Osteoblast (primary cell): ENCODE measurements at regions not wholly inside any gene's neighbourhood (a gene's known extent, or its start where the extent isn't known, plus 50 kb on each side); places are given as distances from the start of the nearest gene placed in this dataset.

Source experiments
- DNase-seq: peaks from one replicate; pipeline ENCODE4 v3.0.0; 2011; ENCODE audit warnings: low spot score, mixed read lengths; ENCODE audit not compliant: insufficient read length; ENCODE audit errors: missing footprints
- H2AFZ ChIP-seq: 2 replicates; pipeline ENCODE4 v1.6.0; 2011; ENCODE audit warnings: mild to moderate bottlenecking, low read length
- H3K27ac ChIP-seq: 2 replicates; pipeline ENCODE4 v1.5.1; 2011; ENCODE audit warnings: mild to moderate bottlenecking, low read depth, low read length, moderate library complexity
- H3K27me3 ChIP-seq: 2 replicates; pipeline ENCODE4 v1.6.0; 2012; ENCODE audit warnings: mild to moderate bottlenecking, control low read depth, inconsistent platforms, low read length, moderate library complexity; ENCODE audit not compliant: insufficient read depth
- H3K36me3 ChIP-seq: 2 replicates; pipeline ENCODE4 v1.5.1; 2011; ENCODE audit warnings: mild to moderate bottlenecking, low read length, control low read depth, moderate library complexity; ENCODE audit not compliant: insufficient read depth
- H3K4me1 ChIP-seq: 2 replicates; pipeline ENCODE4 v1.5.1; 2011; ENCODE audit warnings: mild to moderate bottlenecking, low read length, control low read depth, moderate library complexity; ENCODE audit not compliant: insufficient read depth
- H3K4me2 ChIP-seq: 2 replicates; pipeline ENCODE4 v1.6.0; 2011; ENCODE audit warnings: mild to moderate bottlenecking, low read length; ENCODE audit not compliant: insufficient read depth
- H3K4me3 ChIP-seq: fragments of 200-600 bp; sonication (generic); 3 replicates; pipeline ENCODE4 v1.5.1; 2012; ENCODE audit warnings: mild to moderate bottlenecking, low read length, inconsistent platforms; ENCODE audit not compliant: insufficient read depth
- H3K79me2 ChIP-seq: 2 replicates; pipeline ENCODE4 v1.6.0; 2012; ENCODE audit warnings: mild to moderate bottlenecking, low read length, control low read depth, inconsistent platforms; ENCODE audit not compliant: insufficient read depth
- H3K9me3 ChIP-seq: 2 replicates; pipeline ENCODE4 v1.5.1; 2011; ENCODE audit warnings: low read depth, low read length, control low read depth
- H4K20me1 ChIP-seq: 2 replicates; pipeline ENCODE4 v1.6.0; 2012; ENCODE audit warnings: mild to moderate bottlenecking, low read length, control low read depth; ENCODE audit not compliant: insufficient read depth
- TF ChIP-seq, protein P1 (sequence below): IDR thresholded peaks from 2 replicates; pipeline ENCODE4 v1.5.1; 2011; ENCODE audit warnings: mild to moderate bottlenecking, low read depth, low read length, moderate library complexity; ENCODE audit errors: extremely low read depth

DNA sequence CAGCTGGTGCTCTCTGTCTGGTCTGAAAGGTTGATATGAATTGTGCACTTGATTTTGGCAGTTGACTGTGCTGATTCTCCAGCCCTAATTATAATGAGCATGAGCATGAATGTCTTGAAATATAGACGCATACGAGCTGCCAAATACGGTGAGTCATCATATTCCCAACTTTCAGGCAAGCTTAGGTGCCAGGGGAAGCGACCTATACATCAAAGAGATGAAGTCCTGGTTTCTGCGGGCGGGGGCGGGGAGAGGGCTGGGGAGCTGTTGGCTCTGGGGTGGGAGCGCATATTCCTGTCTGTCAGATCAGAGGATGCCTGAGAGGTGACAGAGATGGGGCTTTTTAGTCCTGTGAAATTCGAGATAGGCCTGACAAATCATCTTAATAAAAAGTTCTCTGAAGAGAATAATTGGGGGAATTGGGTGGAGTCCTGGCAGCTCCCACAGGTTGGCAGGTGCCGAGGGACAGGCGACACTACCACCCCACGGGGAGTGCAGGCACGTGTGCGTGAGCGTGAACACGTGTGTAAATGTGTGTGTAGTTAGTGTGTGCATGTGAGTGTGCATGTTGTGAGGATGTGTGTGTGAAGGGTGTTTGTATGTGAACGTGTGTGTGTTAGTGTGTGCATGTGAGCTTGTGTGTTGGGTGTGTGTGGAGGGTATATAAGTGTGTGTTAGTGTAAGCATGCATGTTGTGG is 865.3 kb downstream of the TBC1D22A start:
- H4K20me1 ChIP-seq = no peaks in the 10 kb centered on the region
- DNase-seq = no peak
- H3K9me3 ChIP-seq = peaks cover 12% of the 10 kb centered on the region
- H2AFZ ChIP-seq = no peak overlapping the region
- no peaks in the 10 kb centered on the region for H3K36me3 ChIP-seq
- no peaks in the 10 kb centered on the region for H3K4me1 ChIP-seq
- no peaks in the 10 kb centered on the region for H3K27me3 ChIP-seq
- TF ChIP-seq, protein P1, sequence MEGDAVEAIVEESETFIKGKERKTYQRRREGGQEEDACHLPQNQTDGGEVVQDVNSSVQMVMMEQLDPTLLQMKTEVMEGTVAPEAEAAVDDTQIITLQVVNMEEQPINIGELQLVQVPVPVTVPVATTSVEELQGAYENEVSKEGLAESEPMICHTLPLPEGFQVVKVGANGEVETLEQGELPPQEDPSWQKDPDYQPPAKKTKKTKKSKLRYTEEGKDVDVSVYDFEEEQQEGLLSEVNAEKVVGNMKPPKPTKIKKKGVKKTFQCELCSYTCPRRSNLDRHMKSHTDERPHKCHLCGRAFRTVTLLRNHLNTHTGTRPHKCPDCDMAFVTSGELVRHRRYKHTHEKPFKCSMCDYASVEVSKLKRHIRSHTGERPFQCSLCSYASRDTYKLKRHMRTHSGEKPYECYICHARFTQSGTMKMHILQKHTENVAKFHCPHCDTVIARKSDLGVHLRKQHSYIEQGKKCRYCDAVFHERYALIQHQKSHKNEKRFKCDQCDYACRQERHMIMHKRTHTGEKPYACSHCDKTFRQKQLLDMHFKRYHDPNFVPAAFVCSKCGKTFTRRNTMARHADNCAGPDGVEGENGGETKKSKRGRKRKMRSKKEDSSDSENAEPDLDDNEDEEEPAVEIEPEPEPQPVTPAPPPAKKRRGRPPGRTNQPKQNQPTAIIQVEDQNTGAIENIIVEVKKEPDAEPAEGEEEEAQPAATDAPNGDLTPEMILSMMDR = no peak
- no peak overlapping the region for H3K4me2 ChIP-seq
- H3K79me2 ChIP-seq = no peaks in the 10 kb centered on the region
- no peak overlapping the region for H3K4me3 ChIP-seq
- H3K27ac ChIP-seq = no peak overlapping the region

DNA sequence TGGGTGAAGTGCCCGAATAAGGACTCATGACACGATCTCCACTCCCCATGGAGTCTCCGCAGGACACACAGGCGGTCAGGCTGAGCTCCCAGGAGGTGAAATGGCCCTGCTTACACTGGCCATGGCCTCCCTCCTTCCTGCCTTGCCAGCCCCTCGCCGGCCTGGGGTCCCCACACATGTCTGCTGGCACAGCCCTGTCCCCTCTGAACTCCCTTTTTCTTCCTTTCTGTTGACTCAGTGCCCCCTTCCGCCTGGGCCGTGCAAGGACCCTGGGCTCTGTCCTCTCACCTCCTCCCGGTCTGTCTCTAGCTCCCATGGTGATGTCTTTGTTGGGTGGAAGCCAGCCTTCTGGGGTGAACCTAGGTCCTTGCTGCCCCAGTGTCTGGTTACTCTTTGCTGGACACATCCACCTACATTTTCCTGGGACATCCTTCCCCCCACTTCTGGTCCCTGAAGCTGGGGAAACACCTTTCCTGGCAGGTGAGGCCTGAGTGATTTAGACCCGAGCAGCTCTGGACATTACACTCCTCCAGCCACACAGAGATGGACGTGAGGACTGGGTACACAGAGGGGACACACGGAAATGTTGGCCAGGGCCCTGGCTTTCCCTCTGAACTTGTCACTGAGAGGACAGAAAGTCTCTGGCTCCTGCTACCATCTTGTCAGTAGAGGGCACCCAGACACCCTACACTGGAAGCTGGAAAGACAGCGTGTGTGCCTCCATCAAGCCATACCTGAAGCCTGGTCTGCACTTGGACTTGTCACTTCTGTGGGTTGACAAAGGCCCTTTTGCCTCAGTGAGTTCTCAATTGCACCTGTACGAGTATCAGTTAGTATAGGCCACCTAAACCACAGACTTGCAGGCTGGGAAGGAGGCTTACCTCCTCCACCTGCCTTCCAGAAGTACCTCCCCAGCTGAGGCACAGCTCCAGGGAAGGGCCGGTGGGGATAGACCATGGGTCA is 864.3 kb downstream of the TBC1D22A start:
- DNase-seq = no peak
- peaks cover 12% of the 10 kb centered on the region for H3K9me3 ChIP-seq
- no peaks in the 10 kb centered on the region for H3K36me3 ChIP-seq
- H4K20me1 ChIP-seq = no peaks in the 10 kb centered on the region
- H3K79me2 ChIP-seq = no peaks in the 10 kb centered on the region
- H3K4me1 ChIP-seq = no peaks in the 10 kb centered on the region
- H3K27ac ChIP-seq = no peak overlapping the region
- no peak overlapping the region for H3K4me3 ChIP-seq
- no peak overlapping the region for H2AFZ ChIP-seq
- no peaks in the 10 kb centered on the region for H3K27me3 ChIP-seq
- no peak overlapping the region for H3K4me2 ChIP-seq
- TF ChIP-seq, protein P1 = no peak

DNA sequence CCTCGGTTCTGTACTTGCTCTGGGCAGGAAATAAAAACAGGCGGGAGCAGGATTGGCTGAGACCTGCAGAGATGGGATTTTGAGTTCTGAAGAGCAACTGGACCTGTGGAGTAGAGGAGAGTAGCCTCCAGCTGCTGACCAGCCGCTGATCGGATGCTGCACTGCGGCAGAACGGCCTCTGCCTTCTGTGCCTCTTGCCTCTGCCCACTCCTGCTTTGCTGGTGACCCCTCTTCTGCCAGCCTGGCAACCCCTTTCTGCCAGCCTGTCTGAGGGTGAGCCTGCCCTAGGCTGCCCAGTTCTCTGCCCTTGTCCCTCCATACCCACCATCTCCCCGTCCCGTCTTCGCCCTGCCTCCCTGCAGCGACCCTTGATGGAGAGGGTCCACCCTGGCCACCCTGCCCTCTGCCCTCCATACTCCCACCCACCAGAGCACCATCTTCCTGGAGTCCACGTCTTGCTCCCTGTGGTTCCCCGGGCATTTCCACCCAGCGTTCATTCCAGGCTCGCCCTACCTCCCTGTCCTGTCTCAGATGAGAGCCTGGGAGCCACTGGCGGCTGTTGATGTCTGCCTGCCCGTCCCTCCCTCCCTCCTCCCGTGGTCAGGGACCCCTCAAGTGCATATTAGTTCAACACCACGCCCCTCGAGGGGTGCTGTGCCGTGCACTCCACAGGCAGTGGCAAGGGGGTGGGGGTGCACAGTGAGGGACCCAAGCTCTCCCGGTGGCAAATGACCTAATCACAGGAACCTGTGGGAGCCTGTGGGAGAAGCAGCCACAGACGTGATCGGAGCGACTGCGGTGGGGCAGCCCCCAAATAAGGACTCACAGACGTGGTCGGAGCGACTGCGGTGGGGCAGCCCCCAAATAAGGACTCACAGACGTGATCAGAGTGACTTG is 863.3 kb downstream of the TBC1D22A start:
- no peaks in the 10 kb centered on the region for H4K20me1 ChIP-seq
- no peak for DNase-seq
- TF ChIP-seq, protein P1 = no peak

More for the DNA sequence above, 863.3 kb downstream of the TBC1D22A start:
- no peaks in the 10 kb centered on the region for H3K79me2 ChIP-seq
- H3K4me1 ChIP-seq = no peaks in the 10 kb centered on the region
- H3K9me3 ChIP-seq = peaks cover 12% of the 10 kb centered on the region
- no peak overlapping the region for H3K4me3 ChIP-seq
- no peak overlapping the region for H3K4me2 ChIP-seq
- no peaks in the 10 kb centered on the region for H3K36me3 ChIP-seq
- H3K27me3 ChIP-seq = no peaks in the 10 kb centered on the region
- no peak overlapping the region for H2AFZ ChIP-seq
- H3K27ac ChIP-seq = no peak overlapping the region
